NCI-H1930 (cell line): ENCODE measurements at regions not wholly inside any gene's neighbourhood (a gene's known extent, or its start where the extent isn't known, plus 50 kb on each side); places are given as distances from the start of the nearest gene placed in this dataset.

Source experiments
- DNase-seq, 2 experiments: peaks; one replicate each; lab custom pipeline; 2025; lab: John Stamatoyannopoulos, UW

DNA sequence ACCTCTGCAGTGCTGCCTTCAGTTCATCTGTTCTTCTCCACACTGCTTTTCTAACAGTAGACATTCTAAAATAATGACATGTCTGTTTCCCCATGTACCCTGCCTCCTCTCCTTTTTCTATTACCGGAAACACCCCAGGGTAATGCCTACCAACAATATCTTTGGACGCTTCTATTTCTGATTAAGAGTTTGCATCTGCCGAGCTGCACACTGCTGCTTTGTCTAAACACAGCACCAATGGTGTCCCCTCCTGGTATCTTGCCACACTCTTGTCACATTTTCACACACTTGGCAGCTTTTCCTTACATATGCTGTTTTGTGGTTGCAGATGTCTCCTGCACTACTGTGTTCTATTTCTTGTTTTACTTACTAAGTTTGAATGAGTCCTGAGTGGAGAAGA lies 288.8 kb downstream of the GRIA2 start:
- no peak for DNase-seq

DNA sequence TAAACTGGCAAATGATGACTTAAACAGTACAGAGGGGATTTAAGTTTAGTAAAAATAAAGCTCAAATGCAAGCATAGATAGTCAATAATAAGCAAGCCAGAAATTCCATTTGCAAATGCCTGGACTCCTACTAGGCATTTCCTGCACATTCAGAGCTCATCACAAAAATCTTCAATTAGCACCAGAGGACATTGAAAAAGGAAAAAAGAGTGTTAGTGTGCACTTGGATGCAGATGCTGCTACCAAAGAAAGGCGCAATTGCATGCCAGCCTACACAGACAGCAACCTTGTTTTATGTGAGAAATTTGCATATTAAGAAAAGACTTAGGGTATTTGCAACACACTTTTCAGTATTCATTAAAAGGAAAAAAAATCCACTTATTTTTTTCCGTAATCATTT lies 282.1 kb downstream of the GRIA2 start:
- no peak for DNase-seq

DNA sequence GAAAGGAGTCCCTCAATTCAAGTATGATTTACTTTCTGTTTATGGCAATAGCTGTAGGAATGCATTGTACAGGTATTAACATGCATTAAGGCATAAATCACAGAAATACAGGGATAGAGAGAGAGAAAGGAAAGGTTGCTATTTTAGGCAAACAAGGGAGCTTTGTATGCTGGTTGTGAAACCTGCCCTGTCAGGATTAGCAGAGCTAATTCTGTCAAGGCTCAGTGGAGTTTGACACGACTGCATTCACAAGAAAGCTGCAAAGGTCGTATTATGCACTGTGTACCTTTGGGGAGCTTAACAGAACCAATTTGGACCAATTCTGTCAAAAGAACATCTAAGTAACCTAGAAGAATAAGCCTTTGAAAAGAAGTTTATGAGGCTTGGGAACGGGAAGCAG lies 239.3 kb downstream of the GRIA2 start:
- DNase-seq = no peak

DNA sequence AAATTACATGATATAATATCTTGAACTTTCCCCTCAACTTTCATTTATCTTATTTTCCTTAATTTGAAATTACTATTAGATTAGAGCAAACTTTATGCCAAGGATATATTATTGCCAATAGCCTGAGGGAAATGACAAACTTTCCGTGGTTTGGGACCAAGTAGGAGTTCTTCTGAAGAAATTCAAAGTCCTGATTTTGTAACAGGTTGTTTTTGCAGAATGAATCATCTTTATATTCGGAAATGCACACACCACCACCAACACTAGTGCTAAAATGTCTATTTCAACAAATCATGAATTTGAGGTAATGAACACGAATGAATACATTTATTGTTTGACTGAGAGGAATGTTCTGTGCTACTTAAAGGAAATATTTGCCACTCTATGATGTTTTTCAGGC lies 226.7 kb downstream of the GRIA2 start:
- DNase-seq = no peak

DNA sequence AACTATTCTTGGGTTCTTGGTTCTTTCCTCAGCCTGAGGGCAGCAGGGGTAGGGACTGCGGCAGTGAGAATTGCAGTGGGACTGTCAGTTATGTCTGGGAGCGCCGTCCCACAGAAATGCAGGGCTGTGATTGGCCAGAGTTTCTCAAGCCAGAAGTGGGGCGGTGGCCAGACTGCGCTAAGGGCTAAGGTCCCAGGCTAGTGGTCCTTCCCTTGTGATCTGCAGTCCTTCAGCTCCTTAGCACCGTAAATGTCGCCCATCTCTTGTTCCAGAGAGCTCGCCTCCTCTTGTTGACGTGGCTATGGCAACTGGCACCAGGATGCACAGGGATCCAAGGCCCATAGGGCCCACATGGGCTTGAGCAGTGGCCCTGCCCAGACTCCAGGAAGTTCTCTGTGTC lies 223.5 kb downstream of the GRIA2 start:
- no peak for DNase-seq

DNA sequence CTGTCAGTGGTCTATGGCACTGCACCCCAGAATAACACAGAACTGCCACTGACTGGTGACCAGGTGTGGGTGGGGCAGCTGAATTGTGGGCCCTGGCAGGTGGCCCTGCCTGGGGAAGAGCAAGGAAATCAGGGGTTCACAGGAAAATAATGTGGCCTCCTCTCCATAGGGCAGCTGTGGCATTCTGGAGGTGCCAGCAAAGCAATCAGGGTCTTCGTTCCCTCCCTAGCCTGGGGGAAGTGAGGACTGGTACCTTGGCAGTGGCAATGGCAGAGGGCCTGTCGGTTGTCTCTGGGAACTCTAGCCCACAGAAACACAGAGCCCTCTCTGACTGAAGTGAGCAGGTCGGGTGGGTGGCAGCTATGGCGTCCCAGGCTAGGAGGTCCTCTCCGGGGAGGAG lies 223.0 kb downstream of the GRIA2 start:
- no peak for DNase-seq

DNA sequence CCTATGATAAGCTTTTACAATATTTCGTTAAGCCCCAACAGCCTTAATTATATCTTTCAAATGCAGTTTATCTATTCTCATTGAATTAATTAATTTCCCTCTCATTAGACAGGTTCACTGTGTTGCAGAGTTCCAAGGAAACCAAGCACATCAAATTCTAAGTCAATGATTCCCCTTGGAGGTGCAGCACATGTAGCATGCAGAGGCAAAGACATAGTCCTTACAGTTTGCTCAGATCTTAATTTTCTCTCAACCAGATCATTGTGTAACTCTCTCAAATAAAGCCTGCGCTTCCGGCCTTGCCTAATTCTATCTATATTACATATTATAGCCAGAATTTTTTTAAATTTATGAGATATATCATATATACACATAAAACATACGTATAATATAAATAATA lies 205.4 kb downstream of the GRIA2 start:
- DNase-seq = no peak

DNA sequence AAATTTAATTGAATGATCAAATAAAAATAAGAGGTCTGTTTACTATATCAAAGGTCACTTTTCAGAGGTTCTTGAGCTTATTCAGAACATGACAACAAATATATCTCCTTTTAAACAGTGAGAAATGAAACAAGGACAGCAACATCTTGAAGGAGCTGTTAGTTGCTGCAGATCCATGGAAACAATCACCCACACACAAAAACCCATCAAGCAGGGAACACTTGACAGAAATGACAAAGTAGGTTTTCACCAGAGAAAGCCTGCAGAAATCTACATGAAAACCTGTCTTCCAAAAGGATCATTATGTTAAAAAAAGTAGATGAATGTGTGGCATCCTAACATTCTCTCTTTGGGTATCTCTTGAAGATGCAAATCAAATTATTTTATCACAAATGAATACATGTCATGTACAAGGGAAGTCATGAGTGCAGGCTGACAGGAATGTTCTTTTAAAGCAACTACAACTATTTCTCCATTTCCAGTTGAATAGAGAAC lies 203.0 kb downstream of the GRIA2 start:
- DNase-seq = no peak

DNA sequence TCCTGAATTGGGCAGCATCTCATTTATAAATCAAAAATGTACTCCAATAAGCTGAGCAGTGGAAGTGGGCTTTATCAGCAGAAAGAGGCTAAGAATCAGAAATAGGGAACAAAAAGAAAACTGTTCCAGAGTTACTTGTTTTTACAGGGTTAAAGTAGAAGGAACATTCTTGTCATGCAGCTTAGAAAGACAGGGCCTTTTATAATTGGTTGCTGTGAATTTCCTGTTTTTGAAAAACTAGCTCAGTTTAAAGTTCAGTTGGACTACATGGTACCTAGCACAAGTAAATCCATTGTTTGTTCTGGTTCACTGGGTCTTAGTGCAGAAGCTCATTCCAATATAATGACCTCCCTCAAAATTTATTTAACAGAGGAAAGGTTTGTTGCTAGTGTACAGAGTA lies 200.8 kb downstream of the GRIA2 start:
- DNase-seq = no peak
